Osteocyte (in vitro differentiated cells): ENCODE measurements at regions not wholly inside any gene's neighbourhood (a gene's known extent, or its start where the extent isn't known, plus 50 kb on each side); places are given as distances from the start of the nearest gene placed in this dataset.

Experiments used
- DNase-seq: peaks from one replicate; pipeline ENCODE4 v3.0.0; 2021; ENCODE audit warnings: mixed read lengths; ENCODE audit not compliant: unreplicated experiment; ENCODE audit errors: extremely low spot score
- H3K27ac Mint-ChIP-seq: one replicate; pipeline ENCODE4 v1.8.0; 2021; ENCODE audit warnings: mild to moderate bottlenecking, mixed read lengths; ENCODE audit not compliant: unreplicated experiment
- H3K27me3 Mint-ChIP-seq: one replicate; pipeline ENCODE4 v1.8.0; 2021; ENCODE audit warnings: mixed read lengths; ENCODE audit not compliant: unreplicated experiment
- H3K36me3 Mint-ChIP-seq: one replicate; pipeline ENCODE4 v1.8.0; 2021; ENCODE audit warnings: mixed read lengths; ENCODE audit not compliant: unreplicated experiment
- H3K4me1 Mint-ChIP-seq: one replicate; pipeline ENCODE4 v1.8.0; 2021; ENCODE audit warnings: mixed read lengths; ENCODE audit not compliant: unreplicated experiment
- H3K4me3 Mint-ChIP-seq: one replicate; pipeline ENCODE4 v1.8.0; 2021; ENCODE audit warnings: mild to moderate bottlenecking, moderate library complexity, mixed read lengths; ENCODE audit not compliant: unreplicated experiment
- H3K9me3 Mint-ChIP-seq: one replicate; pipeline ENCODE4 v1.8.0; 2021; ENCODE audit warnings: mixed read lengths; ENCODE audit not compliant: unreplicated experiment
- TF ChIP-seq, protein P1 (sequence below): fragments of 200-600 bp; sonication (generic); IDR thresholded peaks from 2 replicates; pipeline ENCODE4 v1.5.0; 2021; ENCODE audit warnings: antibody characterized with exemption, mild to moderate bottlenecking, moderate library complexity

DNA sequence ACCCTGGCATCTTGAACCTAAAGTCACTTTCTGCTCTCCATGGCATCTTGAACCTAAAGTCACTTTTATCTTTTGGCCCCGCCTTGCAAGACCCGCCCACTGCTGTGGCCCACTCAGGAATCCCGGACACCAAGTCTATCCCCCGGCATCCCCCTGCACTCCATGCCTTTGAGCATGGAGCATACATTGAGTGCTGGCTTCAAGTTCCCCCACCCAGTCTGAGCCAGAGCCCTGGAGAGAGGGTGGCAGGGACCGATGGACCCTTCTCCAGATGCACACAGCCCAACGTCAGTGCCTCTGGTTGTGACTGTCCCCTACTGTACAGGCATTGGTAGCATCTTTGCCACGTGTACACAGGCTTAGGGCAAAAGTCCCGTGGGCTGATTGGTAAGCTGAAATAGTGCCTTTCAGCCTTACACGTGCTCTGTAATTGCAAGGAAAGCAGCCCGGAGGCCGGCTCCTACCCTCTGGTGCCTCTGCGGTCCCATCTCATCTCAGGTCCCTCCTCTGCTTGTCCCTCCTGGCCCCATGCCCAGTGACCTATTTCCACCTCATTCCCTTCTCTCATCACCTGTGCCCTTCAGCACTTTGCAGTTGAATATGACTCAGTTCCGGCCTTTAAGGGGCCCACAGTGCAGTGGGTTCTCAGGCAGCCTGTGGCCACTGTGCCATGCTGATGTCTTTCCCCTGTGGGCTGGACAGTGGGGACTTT is 154.0 kb downstream of the INHBB start:
- Mint-ChIP-seq H3K4me3 (no peak overlapping the region), H3K4me1 (no peaks in the 10 kb centered on the region), H3K36me3 (no peaks in the 10 kb centered on the region), H3K27ac (no peak overlapping the region), H3K9me3 (no peaks in the 10 kb centered on the region), H3K27me3 (peaks cover 48% of the 10 kb centered on the region)
- TF ChIP-seq, protein P1, sequence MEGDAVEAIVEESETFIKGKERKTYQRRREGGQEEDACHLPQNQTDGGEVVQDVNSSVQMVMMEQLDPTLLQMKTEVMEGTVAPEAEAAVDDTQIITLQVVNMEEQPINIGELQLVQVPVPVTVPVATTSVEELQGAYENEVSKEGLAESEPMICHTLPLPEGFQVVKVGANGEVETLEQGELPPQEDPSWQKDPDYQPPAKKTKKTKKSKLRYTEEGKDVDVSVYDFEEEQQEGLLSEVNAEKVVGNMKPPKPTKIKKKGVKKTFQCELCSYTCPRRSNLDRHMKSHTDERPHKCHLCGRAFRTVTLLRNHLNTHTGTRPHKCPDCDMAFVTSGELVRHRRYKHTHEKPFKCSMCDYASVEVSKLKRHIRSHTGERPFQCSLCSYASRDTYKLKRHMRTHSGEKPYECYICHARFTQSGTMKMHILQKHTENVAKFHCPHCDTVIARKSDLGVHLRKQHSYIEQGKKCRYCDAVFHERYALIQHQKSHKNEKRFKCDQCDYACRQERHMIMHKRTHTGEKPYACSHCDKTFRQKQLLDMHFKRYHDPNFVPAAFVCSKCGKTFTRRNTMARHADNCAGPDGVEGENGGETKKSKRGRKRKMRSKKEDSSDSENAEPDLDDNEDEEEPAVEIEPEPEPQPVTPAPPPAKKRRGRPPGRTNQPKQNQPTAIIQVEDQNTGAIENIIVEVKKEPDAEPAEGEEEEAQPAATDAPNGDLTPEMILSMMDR: no peak
- DNase-seq: no peak

DNA sequence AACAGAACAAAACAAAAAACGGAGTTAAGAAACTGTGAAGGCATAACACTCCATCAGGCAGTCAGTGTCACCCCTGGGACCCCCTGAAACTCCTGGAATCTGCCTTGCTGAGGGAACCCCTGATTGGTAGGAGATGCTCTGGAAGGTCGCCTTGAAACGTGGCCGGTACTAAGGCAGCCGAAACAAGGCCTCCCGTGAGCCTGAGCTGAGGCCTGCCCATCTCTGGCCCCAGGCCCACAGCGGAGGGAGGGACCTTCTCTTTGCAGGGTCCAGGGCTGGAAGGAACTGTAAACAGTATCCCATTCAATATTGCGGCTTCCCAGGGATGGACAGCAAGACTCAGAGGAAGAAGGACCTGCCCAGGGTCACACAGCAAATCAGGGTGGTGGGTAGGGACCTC is 155.7 kb downstream of the INHBB start:
- no peaks in the 10 kb centered on the region for H3K36me3 Mint-ChIP-seq
- TF ChIP-seq, protein P1: no peak
- DNase-seq: no peak
- peaks cover 49% of the 10 kb centered on the region for H3K27me3 Mint-ChIP-seq
- H3K9me3 Mint-ChIP-seq: no peaks in the 10 kb centered on the region
- no peak overlapping the region for H3K4me3 Mint-ChIP-seq
- no peak overlapping the region for H3K27ac Mint-ChIP-seq
- no peaks in the 10 kb centered on the region for H3K4me1 Mint-ChIP-seq

DNA sequence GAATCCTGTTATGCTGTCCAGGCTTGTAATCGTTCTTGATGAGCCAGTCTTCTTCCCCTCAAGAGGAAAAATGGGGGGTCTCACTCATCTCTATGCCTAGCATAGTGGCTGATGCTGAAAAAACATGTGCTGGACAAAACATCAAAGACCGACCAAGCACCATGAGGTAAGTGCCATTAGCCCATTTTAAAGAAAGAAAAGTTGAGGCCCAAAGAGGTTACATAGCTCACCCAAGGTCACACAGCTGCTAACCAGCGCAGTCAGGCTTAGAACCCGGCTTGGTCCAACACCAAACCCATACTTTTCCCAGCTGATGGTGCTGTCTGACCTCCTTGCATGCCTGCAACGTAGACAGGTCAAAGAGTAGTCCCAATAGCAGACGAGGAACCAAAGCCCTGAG is 156.4 kb downstream of the INHBB start:
- Mint-ChIP-seq H3K4me1 (no peaks in the 10 kb centered on the region), H3K9me3 (no peaks in the 10 kb centered on the region), H3K36me3 (no peaks in the 10 kb centered on the region), H3K27me3 (peaks cover 54% of the 10 kb centered on the region), H3K4me3 (no peak overlapping the region), H3K27ac (no peak overlapping the region)
- DNase-seq: no peak
- TF ChIP-seq, protein P1: no peak

DNA sequence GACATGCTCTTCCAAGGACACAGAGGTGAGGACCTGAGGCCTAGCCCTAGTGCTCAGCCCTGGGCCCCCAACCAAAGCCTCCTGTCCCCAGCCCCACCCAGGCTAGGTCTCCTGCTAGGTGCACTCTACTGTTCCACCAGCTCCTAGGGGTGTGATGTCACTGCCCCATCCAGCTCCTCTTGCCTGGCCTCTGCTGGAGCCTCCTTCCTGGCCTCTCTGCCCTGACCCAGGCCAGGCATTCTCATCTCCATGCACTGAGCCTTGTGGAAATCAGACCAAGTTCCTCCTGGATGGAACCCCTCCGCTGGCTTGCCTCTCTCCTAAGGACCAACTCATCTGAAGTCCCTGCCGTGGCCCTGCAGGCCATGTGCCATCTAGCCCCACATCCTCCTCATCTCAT is 156.8 kb downstream of the INHBB start:
- Mint-ChIP-seq H3K27me3 (peaks cover 55% of the 10 kb centered on the region), H3K9me3 (no peaks in the 10 kb centered on the region), H3K36me3 (no peaks in the 10 kb centered on the region), H3K4me3 (no peak overlapping the region), H3K27ac (no peak overlapping the region), H3K4me1 (no peaks in the 10 kb centered on the region)
- DNase-seq: no peak
- TF ChIP-seq, protein P1: no peak

DNA sequence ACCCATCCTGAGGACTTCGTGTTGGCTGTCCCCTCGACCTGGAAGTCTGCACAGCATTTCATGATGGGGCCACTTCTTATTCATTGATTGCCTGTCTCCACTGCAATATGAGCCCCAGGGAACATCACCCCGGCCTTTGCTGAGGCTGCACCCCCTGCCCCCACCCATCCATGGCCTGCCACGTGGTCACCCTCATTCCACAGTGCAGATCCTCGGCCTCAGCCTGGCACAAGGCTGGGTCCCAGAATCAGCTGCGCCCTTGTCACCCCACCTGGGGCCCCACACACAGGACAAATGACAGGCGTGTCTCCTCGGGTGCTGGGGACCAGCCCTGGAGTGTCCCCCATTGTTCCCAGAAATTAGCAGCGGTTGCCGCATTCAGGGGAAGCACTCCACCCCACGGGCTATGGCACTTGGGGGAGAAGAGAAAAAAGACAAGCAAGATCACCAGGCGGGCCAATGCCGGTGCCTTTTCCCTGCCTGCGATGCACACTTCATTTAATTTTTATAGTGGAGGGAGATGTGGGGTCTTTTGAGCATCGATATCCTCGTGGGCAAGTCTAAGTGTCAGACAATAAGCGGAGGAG is 157.4 kb downstream of the INHBB start:
- Mint-ChIP-seq H3K27me3 (peaks cover 56% of the 10 kb centered on the region), H3K27ac (no peak overlapping the region), H3K4me3 (no peak overlapping the region), H3K4me1 (no peaks in the 10 kb centered on the region), H3K36me3 (no peaks in the 10 kb centered on the region), H3K9me3 (no peaks in the 10 kb centered on the region)
- TF ChIP-seq, protein P1: no peak
- no peak for DNase-seq
